Epithelial cell of esophagus (primary cell): ENCODE measurements at regions not wholly inside any gene's neighbourhood (a gene's known extent, or its start where the extent isn't known, plus 50 kb on each side); places are given as distances from the start of the nearest gene placed in this dataset.
"Not testable (repeated sequence)": the region's sequence is repeated elsewhere in the genome, so short reads cannot be mapped to it uniquely, and the experiment has no call there.

Experiments used
- DNase-seq: peaks from one replicate; pipeline ENCODE4 v3.0.0; 2010; ENCODE audit warnings: low read depth
- H3K4me3 ChIP-seq: 2 replicates; pipeline ENCODE4 v1.5.1; 2011; ENCODE audit warnings: mild to moderate bottlenecking, low read length, control low read depth
- TF ChIP-seq, protein P1 (sequence below): IDR thresholded peaks from 2 replicates; pipeline ENCODE4 v1.5.1; 2011; ENCODE audit warnings: low read depth, mild to moderate bottlenecking, low read length, control low read depth, inconsistent platforms; ENCODE audit not compliant: insufficient read depth; ENCODE audit errors: missing control alignments

DNA sequence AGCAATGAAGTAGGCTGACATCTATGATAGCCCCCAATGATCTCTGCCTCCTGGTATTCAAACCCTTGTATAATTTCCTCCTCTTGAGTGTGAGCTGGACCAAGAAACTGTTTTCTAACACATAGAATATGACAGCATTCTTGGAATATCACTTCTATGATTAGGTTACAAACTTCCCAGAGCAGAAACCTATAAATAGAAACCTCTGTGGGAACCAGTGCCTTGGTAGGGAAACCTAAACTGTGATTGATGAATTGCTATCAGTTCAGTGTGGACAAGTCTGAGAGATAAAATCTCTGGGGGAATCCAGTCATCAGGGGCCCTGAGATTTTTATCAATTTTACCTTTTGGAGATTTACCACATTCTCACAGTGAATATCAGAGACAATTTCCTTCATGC, 756.5 kb upstream of the AGA start:
- H3K4me3 ChIP-seq: no peak overlapping the region
- TF ChIP-seq, protein P1, sequence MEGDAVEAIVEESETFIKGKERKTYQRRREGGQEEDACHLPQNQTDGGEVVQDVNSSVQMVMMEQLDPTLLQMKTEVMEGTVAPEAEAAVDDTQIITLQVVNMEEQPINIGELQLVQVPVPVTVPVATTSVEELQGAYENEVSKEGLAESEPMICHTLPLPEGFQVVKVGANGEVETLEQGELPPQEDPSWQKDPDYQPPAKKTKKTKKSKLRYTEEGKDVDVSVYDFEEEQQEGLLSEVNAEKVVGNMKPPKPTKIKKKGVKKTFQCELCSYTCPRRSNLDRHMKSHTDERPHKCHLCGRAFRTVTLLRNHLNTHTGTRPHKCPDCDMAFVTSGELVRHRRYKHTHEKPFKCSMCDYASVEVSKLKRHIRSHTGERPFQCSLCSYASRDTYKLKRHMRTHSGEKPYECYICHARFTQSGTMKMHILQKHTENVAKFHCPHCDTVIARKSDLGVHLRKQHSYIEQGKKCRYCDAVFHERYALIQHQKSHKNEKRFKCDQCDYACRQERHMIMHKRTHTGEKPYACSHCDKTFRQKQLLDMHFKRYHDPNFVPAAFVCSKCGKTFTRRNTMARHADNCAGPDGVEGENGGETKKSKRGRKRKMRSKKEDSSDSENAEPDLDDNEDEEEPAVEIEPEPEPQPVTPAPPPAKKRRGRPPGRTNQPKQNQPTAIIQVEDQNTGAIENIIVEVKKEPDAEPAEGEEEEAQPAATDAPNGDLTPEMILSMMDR: no peak

DNA sequence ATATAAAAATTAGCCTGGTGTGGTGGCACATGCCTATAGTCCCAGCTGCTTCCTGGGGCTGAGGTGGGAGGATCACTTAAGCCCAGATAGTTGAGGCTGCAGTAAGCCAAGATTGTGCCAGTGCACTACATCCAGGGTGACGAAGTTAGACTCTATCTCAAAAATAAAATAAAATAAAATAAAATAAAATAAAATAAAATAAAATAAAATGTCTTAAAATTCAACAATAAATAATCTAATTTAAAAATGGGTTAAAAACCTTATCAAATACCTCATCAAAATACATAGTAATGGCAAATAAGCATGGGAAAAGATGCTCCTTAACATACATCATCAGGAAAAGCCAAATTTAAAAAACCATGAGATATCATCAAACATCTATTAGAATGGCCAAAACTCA, 760.2 kb upstream of the AGA start:
- no peak overlapping the region for H3K4me3 ChIP-seq
- TF ChIP-seq, protein P1: no peak
- no peak for DNase-seq

More for the DNA sequence above, 756.5 kb upstream of the AGA start:
- DNase-seq: no peak

DNA sequence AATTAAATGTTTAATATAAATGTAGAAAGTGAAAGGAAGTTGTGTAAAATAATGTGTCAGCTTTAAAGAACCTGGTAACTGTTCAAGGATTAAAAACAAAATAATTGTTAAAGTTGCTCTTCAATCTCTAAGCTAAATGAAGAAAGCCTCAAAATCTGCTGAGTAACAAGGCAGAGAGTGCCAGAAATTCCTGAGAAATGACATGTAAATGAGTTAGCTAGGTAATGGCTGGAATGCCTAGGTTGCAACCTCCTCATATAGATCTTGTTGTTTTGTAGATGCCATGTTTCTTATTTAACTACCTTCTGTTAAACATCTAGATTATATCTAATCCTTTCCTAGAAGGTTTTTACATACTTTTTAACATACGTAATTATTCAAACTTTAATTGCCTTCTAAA, 763.6 kb upstream of the AGA start:
- DNase-seq: peak; percentile 64
- TF ChIP-seq, protein P1: no peak
- H3K4me3 ChIP-seq: no peak overlapping the region

DNA sequence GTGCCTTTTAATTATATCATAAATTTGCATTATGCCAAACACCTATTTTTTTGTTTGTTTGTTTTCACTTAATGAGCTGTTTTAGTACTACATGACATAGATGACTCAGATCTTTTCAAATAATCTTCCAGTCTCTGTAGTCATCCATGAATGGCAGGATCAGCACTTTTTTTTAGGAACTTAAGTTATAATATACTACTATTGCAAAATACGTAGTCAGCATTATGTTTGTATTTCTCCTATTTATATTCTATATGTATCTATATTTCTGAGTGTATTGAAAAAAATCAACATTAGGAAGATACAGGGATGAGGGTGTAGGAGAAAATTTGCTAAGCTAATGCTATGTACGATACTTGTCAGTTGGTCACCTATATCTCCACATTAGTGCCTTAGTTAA, 773.1 kb upstream of the AGA start:
- H3K4me3 ChIP-seq: no peak overlapping the region
- no peak for DNase-seq
- TF ChIP-seq, protein P1: no peak

DNA sequence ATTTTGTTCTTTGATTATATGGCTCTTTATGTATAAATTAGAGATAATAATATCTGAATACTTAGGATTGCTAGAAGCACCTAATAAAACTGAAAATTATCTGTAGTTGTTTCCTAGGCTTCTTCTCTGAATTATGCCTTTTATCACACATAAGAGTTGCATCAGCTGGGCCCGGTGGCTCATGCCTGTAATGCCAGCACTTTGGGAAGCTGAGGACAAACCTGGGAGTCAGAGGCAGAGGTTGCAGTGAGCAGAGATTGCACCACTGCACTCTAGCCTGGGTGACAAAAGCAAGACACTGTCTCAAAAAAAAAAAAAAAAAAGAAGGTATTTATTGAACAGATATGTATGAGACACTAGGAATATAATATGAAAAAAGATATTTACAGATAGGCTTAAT, 773.5 kb upstream of the AGA start:
- H3K4me3 ChIP-seq: no peak overlapping the region
- TF ChIP-seq, protein P1: no peak
- no peak for DNase-seq

DNA sequence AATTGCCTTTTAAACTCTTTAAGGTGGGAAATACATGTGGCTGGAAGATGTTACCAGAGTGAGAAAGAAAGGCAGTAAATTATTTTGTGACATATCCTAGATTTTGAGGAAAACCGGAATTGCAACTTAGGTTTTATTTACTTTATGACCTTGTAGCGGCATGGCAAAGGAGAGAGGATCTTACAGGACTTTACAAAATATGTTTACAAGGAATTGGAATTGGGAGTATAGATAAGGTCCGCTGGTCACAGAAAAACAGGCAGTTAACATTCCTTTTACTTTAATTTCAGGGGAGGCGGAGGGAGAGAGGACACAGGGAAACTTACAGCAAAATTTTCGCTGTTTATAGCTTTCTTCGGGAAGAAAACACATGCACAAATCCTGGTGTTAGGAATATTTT, 784.2 kb upstream of the AGA start:
- not testable (repeated sequence) for DNase-seq

DNA sequence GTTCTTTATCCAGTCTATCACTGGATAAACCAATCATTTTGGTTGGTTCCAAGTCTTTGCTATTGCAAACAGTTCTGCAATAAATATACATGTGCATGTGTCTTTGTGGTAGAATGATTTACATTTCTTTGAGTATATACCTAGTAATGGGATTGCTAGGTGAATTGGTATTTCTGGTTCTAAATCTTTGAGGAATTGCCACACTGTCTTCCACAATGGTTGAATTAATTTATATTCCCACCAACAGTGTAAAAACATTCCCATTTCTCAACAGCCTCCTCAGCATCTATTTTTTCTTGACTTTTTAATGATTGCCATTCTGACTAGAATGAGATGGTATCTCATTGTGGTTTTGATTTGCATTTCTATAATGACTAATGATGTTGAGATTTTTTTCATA, 791.7 kb upstream of the AGA start:
- DNase-seq: no peak
- TF ChIP-seq, protein P1: no peak

More for the DNA sequence above, 784.2 kb upstream of the AGA start:
- H3K4me3 ChIP-seq: not testable (repeated sequence)

DNA sequence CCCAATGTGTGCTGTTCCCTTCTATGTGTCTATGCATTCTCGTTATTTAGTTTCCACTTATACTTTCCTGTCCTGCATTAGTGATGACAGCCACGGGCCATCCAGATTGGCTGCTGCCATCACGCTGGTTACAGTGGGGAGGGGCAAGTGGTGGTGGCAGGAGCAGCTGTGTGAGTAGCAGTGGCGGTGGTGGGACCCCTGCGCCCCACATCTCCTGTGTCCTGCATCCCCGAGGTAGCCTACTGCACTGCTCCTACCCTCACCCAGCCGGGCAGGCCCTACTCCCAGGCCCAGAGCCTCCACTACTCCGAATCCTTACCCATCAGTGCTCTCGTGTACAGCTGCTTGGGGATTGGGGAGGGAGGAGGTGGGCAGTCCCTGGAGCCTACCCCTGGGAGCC, 798.7 kb upstream of the AGA start:
- TF ChIP-seq, protein P1: no peak
- H3K4me3 ChIP-seq: no peak overlapping the region
- no peak for DNase-seq

More for the DNA sequence above, 791.7 kb upstream of the AGA start:
- H3K4me3 ChIP-seq: no peak overlapping the region
